HG03097 (cell line): ENCODE measurements at regions not wholly inside any gene's neighbourhood (a gene's known extent, or its start where the extent isn't known, plus 50 kb on each side); places are given as distances from the start of the nearest gene placed in this dataset.
"Not testable (repeated sequence)": the region's sequence is repeated elsewhere in the genome, so short reads cannot be mapped to it uniquely, and the experiment has no call there.

Source experiments
- ATAC-seq: cut with Tn5 transposase; IDR thresholded peaks from one replicate; pipeline ENCODE4 v1.9.1; 2021; ENCODE audit not compliant: unreplicated experiment, low FRiP score

DNA sequence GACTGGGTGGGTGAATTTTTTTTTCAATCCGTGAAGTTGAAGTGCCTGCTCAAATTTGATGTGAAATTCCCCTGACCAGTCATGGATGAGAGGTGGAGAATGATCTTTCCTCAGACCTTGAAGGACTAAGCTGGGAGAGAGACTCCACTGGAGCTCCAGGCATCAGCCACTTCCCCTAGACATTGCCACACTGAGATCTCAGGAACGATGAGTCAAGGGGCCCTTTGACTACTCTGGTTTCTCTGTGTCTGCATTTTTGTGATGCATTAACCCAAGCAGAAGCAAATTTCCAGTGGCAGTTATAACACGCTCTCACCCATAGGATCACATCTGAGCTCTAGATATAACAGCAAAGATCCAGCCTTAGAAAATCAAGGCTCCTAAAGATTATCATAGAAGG, 171.2 kb upstream of the KIF2A start:
- ATAC-seq = no peak

DNA sequence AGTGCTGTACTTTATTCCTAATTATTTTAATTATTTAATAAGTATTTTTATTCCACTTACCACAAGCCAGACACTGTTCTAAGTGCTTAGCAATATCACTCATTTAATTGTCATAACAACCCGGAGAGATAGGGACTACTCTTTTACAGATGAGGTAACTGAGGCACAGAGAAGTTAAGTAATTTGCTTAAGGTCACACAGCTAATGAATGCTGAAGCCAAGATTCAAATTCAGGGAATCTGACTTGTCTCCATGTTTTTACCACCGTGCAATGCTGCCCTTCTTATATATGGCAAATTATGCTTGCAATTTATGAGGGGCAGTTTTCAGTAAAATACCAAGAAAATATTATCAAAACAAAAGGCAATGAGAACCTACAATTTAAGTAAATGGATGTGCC, 168.4 kb upstream of the KIF2A start:
- no peak for ATAC-seq

DNA sequence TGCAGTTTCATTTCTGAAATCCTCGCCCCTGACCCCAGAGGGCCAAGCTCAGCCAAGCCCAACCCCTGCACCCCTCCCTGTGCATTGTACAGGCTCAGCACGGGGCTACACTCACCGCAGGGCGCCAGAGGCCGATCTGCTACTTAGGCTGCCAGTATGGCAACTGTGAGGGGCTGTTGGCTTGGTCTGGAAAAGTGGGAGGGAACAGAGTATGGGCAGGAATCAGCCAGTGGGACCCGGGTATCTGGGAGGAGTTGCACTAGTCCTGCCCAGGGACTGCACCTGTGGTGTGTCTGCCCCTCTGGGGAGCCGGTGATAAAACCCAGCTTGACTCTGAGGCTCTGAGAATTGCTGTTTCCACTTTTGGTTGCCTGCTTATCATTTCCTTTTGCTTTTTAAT, 167.4 kb upstream of the KIF2A start:
- ATAC-seq = no peak

DNA sequence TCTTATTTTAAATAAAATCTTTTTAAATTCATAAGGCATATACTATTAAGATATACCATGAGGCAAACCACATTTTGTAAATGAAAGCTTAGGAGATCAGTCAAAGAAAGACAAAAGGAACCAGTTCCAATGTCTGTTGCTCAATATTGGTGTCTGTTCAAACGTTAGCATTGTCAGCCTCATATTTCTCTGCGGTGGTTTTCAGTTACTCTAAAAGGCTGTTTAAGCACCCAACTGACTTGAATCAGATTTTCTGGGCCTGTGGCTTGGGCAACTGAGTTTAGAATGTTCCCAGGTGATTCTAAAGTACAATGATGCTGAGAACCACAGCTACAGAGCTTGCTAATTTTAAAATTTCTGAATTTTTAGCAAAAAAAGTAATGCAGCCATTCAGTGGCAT, 166.3 kb upstream of the KIF2A start:
- ATAC-seq = no peak

DNA sequence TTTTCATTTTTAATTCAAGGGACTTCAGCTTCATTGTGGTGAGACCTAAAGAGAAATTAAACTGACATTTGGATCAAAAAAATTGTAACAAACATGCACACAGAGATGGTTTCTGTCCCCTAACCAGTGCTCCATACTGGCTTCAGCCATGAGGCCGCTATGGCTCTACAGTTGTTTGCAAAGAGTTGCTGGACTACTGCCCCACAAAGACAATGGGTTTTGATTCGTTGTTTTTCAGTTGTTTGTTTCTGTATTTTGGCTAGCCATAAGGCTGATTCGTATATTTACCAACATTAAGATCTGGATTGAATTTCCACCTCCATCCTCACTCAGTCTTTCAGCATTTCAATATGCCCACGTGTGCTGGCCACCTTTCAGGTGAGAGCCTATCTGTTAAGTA, 163.7 kb upstream of the KIF2A start:
- ATAC-seq = no peak

DNA sequence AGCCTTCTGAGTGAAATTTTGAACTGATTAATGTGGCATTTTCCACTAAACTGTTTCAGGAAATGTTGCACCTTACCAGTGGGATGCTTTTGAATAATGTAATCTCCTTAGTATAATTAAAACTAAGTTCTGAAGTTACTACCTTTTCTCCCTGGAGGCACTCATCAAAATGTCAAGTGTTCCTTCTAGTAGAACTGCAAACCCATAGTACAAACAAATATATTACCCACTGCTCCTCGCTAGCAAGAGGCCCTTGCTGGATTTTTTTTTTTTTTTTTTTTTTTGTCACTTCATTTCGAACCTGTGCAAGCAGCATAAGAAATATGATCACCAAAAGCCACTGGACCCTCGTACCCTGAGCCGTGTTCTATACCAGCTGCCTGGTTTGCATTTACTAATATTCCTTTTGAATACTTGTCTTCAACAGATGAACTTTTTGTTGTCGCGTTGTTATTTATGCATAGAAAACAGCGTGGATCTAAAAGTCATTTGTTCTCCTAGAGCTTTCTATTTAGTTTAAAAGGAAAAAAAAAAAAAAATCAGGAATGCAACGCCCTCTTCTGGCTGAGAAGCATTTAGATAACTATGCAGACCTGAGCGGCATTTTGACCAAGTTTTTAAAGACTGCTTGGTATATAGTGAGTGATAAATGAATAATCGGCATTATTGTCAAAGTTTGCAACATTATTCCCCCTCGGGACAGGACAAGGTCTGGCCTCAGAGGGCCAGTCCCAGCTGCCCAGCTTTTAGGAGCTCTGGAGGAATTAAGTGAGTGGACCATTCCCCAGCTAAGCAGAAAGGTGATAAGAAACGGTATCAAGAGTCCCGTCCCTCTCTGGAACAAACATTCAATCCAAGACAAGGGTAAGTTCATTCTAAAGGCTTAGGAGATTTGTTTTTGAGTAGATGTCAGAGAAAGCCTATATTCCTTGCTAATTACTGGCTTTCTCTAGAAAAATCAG, 162.5 kb upstream of the KIF2A start:
- ATAC-seq = no peak

DNA sequence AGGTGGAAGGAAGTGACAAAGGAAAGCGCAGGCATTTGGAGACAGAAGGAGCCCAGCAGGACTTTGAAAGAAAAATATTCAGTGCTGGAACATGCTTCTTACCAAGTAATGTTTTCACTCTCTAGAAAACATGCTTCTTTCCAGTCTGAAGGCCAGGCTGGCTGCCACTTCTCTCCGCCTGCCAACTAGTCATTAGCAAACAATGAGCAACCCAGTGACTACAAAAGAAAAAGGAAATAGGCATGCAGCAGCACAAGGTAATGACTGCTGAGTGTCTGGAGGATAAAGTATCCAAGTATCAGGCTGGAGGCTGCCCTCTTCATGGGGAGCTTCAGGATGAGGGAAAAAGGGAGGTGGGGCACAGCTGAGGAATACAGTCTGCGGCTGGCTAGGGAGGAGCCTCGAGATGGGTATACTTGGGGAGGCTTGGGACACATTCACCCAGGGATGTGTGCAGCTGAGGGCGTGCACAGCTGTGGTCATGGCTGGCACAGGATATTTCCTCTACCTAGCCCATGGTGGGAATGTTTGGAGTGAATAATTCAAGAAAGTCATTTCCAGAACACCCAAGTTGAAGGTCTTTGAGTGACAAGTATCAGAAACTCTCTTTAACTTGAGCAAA, 161.5 kb upstream of the KIF2A start:
- ATAC-seq = no peak

DNA sequence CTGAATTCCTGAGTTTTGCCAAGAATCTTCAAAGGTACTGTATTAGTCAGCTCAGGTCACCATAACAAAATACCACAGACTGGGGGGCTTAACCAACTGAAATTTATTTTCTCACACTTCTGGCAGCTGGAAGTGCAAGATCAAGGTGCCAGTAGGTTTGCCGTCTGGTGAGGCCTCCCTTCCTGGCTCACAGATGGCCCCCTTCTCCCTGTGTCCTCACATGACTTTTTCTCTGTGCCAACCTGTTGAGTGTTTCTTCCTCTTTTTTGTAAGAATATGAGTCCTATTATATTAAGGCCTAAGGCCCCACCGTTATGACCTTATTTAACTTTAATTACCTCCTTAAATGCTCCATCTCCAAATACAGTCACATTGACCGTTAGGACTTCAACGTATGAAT, 156.1 kb upstream of the KIF2A start:
- no peak for ATAC-seq

DNA sequence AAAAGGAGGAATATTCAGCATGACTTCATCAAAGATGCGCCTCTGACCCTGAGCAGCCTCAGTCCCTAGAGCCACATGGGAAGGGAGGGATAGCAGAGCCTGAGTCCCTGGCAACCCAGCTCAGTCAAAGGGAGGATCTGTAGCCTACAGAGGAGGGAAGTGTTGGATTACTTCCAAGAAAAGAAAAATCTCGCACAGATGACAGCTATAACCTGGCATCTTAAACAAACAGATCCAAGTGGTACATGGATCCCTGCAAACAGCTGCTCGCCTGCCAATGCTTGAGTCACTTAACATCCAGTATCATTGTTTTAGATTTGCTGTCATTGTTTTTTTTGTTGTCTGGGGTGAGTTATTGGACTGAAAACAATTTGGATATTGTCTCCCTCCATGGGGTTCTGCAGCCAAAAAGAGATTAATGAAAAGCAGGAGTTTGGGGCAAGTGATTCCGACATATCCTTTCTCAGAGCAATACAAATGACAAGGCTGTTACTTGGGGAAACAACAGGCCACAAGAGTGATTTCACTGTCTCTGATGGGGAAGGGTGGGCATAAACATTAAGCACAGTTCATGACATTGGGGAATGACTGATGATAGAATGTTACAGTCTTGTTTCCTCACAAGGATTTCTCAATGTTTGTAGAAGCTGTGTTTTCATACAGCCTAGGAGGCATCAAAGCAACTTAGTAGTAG, 153.5 kb upstream of the KIF2A start:
- no peak for ATAC-seq

DNA sequence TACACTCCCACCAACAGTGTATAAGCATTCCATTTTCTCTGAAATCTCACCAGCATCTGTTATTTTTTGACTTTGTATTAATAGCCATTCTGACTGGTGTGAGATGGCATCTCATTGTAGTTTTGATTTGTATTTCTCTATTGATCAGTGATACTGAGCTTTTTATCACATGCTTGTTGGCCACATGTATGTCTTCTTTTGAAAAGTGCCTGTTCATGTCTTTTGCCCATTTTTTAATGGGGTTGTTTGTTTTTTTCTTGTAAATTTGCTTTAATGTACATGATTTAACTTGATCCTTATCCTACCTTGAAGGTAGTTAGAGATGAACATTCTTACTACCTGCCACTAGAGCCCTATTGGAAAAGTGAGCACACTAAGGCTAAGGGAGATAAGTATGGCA, 151.2 kb upstream of the KIF2A start:
- ATAC-seq = no peak

DNA sequence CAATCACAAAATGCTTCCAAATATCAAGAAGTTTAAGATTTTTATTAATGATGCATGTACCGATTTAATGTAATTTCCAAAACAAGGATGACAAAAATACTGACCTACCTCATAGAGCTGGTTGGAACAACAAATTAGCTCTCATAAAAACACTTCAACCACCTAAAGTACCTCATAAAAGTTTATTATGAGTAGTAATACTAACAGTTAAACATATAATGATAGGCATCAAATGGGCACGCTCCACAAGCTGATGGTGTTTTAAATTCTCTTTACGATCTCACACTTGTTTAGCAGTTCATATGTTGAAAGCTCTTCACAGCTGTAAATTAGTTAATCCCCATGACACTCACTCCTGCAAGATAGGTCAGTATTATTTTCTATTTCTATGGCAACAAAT, 150.0 kb upstream of the KIF2A start:
- no peak for ATAC-seq

DNA sequence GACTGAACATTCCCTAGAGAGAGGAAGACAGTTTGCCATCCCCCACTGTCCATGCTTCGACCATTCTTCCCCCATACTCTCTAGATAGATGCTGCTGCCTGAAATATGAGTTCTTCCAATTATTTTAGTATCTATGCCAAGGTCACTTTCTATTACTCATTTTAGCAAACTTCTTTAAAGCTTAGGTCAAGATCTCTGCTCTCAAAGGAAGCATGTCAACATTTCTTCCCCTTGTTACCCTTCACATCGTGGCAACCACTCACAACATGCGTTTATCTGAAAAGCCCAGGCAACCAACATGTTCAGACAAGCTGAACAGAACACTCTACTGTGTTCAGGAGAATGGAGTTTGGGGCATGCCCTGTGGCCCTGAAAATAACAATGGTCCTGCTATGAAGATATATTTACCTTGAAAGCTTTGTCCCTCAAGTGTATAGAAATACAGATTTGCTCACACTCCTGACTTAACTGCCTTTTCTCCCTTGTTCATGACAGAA, 138.4 kb upstream of the KIF2A start:
- no peak for ATAC-seq

DNA sequence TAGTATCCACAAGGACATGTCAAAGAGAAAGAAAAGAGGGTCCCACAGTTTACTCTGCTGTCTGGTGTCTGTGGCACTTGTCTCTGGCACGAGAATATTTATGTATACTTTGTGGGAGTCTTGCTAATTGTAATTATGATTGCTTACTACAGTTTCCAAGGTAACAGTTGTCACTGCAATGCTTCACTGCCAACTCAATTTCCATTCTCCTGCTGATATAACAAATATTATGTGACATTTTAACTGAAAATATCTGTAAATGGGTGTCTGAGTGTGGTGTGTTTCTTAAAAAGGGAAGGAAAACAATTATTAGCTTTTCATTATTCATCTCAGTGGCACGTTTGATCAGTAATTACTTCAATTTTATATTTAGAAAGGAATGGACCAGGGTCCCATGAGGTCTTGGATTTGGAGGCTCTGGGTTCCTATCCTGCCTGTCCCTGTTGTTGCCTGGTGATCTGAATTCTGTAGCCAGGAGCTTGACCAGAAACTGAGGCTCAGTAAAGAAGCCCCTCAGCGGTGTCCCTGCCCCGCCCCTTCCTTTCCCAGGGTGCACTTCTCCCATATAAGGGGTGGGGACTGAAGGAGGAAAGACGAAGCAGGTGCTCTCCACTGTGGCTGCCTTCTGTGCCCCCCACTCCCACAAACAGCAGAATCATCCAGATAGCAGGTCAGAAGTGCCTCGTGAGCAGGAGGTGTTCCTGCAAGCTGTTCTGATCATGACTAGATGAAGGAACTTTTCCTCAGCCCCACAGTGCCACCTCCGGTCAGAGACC, 137.3 kb upstream of the KIF2A start:
- ATAC-seq = no peak

DNA sequence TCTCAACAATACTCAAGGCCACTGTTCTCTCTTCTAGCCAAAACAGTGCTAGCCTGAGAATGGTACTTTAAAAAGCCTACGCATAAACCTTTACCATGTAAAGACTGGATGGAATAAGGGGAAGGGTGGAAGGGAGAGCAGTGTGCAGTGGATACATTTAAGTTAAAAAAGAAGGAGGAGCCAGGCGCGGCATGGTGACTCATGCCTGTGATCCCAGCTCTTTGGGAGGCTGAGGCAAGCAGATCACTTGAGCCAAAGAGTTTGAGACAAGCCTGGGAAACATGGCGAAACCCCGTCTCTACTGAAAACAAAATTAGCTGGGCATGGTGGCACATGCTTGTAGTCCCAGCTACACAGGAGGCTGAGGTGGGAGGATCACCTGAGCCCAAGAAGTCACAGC, 127.7 kb upstream of the KIF2A start:
- ATAC-seq = no peak

DNA sequence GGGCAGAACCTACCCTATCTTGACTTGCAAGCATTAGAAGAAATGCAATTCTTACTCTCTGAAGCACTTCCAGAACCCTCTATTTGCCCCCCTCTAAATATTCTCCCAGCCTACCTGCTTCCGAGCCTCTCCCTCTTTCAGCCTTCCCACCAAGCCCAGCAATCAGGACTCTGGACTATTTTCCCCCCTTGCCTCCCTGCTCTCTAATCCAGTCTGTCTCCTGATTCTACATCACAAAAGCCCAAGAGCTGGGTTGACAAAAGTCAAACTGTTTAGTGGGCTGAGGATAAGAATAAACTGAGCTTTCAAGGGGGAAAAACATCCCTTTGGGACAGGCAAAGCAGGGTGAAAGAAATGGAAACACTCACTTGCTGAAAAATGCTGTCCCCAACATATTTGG, 123.2 kb upstream of the KIF2A start:
- ATAC-seq = no peak

DNA sequence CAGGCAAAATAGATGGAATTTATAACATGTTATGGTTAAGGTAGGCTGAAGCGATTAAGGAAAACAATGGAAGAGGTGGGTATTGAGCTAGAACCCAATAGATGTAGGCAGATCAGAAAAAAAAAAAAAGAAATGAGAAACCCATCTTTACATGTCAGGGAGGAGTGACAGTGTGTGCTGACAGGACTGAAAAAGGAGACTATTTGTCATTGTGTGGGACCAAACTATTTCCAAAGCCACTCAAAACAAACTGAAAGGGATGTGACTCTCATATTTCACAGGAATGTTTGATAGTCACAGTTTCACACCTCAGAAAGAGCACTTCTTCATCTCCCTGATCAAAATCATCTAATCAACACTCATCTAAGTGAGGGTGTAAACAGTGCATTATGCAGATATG, 122.3 kb upstream of the KIF2A start:
- no peak for ATAC-seq

DNA sequence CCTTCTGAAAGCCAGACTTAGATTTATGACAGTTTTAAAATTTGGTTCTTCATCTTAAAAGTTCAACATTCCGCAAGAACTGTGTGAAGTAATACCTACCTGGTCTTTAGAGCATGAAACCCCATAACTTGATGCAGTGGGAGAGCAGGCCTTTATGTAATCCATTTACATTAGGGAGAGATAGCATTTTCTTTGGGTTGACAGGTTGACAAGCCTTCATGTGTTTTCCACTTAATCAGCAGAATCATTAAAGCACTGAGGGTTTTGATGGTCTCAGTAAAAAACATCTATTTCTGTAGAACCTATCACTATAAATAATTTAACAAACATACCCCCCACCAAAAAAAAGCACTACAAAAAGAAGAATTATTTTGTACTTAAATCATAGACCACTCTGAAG, 121.6 kb upstream of the KIF2A start:
- ATAC-seq = no peak

DNA sequence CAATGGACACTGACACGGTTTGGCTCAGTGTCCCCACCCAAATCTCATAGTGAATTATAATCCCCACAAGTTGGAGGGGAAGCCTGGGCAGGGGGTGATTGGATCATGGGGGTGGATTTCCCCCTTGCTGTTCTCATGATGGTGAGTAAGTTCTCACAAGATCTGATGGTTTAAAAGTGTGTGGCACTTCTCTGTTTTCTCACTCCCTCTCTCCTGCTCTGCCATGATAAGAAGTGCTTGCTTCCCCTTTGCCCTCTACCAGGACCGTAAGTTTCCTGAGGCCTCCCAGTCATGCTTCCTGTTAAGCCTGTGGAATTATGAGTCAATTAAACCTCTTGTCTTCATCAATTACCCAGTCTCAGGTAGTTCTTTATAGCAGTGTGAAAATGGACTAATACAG, 115.8 kb upstream of the KIF2A start:
- ATAC-seq = no peak

DNA sequence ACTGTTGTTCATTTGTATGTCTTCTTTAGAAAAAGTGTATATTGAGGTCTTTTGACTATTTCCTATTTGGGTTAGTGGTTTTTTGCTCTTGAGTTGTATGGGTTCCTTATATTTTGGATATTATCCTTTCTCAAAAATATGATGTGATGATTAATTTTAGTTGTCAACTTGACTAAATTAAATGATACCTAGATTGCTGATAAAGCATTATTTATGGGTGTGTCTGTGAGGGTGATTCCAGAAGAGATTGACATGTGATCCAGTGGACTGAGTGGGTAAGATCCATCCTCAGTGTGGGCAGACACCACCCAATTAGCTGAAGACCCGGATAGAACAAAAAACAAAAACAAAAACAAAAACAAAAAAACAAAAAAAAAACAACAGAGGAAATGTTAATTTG, 115.1 kb upstream of the KIF2A start:
- ATAC-seq = no peak

DNA sequence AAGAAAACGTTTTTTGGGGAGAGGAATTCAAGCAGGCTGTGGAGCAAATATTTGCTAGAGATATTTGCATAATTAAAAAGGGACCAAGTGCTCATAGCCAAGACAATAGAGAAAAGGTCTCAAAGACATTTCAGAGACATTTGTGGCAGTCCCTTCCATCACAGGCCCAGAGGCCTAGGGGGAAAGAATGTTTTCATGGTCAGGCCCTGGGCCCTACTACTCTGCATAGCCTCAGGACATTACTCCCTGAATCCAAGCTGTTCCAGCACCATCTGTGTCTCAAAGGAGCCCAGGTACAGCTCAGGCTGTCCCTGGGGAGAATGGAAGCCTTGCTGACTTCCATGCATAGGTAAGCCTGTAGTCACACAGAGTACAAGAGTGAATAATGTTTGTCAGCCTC, 113.0 kb upstream of the KIF2A start:
- no peak for ATAC-seq

DNA sequence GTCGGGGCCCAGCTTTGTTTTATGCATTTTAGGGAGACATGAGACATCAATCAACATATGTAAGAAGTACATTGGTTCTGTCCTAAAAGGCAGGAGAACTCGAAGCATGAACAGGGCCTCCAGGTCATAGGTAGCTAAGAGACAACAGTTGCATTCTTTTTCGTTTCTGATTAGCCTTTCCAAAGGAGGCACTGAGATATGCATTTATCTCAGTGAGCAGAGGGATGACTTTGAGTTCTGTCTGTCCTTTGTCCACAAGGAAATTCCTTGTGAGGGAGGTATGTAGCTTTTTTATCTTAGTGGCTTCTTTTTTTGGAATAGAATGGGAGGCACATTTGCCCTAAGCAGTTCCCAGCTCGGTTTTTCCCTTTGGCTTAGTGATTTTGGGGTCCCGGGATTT, 109.5 kb upstream of the KIF2A start:
- not testable (repeated sequence) for ATAC-seq
